PFSK-1 (cell line): ENCODE measurements at regions not wholly inside any gene's neighbourhood (a gene's known extent, or its start where the extent isn't known, plus 50 kb on each side); places are given as distances from the start of the nearest gene placed in this dataset.

Experiments used
- FOXP2 ChIP-seq: optimal IDR thresholded peaks from 2 replicates; pipeline ENCODE3; 2011; ENCODE audit warnings: borderline replicate concordance, control low read depth, inconsistent platforms; ENCODE audit not compliant: insufficient read depth; ENCODE audit errors: extremely low read length, extremely low read depth
- POLR2AphosphoS5 ChIP-seq: IDR thresholded peaks from 2 replicates; pipeline ENCODE4 v1.6.1; 2012; ENCODE audit warnings: low read depth, mild to moderate bottlenecking, control low read depth, low read length, moderate library complexity
- REST ChIP-seq, 2 experiments: IDR thresholded peaks; 2 replicates each; pipeline versions ENCODE4 v1.6.1 to v1.8.0; 2011 to 2012; ENCODE audit warnings: low read depth in 2 of 2, low read length in 2 of 2, control low read depth in 1 of 2, inconsistent platforms in 1 of 2, mild to moderate bottlenecking in 1 of 2, moderate library complexity in 1 of 2; ENCODE audit not compliant: insufficient read depth in 1 of 2
- SIN3A ChIP-seq: IDR thresholded peaks from 2 replicates; pipeline ENCODE4 v1.6.1; 2012; ENCODE audit warnings: mild to moderate bottlenecking, low read length, moderate library complexity, borderline replicate concordance; ENCODE audit not compliant: insufficient read depth
- TAF1 ChIP-seq: IDR thresholded peaks from 2 replicates; pipeline ENCODE4 v1.6.1; 2012; ENCODE audit warnings: low read length, control low read depth, borderline replicate concordance; ENCODE audit not compliant: insufficient read depth

- TF ChIP-seq TAF1: no peak
- TF ChIP-seq SIN3A: no peak
- no peak for TF ChIP-seq REST (IDR thresholded peaks at IDR 0.05; ENCODE audit: insufficient read depth in 1 of 2, low read depth in 2 of 2, low read length in 2 of 2)
- TF ChIP-seq FOXP2: no peak
Measured at GRCh38 chr2:35294636-35295263, 1060.8 kb upstream of the CRIM1 start.

GRCh38 chr2:35293261-35293660, 1062.3 kb upstream of the CRIM1 start:
- TF ChIP-seq SIN3A (no peak), REST (IDR thresholded peaks at IDR 0.05; ENCODE audit: insufficient read depth in 1 of 2, low read depth in 2 of 2, low read length in 2 of 2) (no peak), POLR2AphosphoS5 (no peak), TAF1 (no peak), FOXP2 (no peak)

- TF ChIP-seq POLR2AphosphoS5 (no peak), SIN3A (no peak)
Measured at GRCh38 chr2:35292199-35292598, 1063.4 kb upstream of the CRIM1 start.

GRCh38 chr2:35281702-35282101, 1073.9 kb upstream of the CRIM1 start:
- TF ChIP-seq POLR2AphosphoS5: no peak
- TF ChIP-seq FOXP2: no peak
- TF ChIP-seq REST (IDR thresholded peaks at IDR 0.05; ENCODE audit: insufficient read depth in 1 of 2, low read depth in 2 of 2, low read length in 2 of 2): no peak
- TF ChIP-seq SIN3A: no peak
- TF ChIP-seq TAF1: no peak

GRCh38 chr2:35255826-35256225, 1099.8 kb upstream of the CRIM1 start:
- no peak for TF ChIP-seq REST (IDR thresholded peaks at IDR 0.05; ENCODE audit: insufficient read depth in 1 of 2, low read depth in 2 of 2, low read length in 2 of 2)
- no peak for TF ChIP-seq POLR2AphosphoS5
- no peak for TF ChIP-seq FOXP2
- no peak for TF ChIP-seq TAF1
- TF ChIP-seq SIN3A: no peak

GRCh38 chr2:35251156-35251555, 1104.4 kb upstream of the CRIM1 start:
- TF ChIP-seq POLR2AphosphoS5 (no peak), FOXP2 (no peak), REST (IDR thresholded peaks at IDR 0.05; ENCODE audit: insufficient read depth in 1 of 2, low read depth in 2 of 2, low read length in 2 of 2) (no peak), SIN3A (no peak), TAF1 (no peak)
